ENCODE measurements at regions not wholly inside any gene's neighbourhood (a gene's known extent, or its start where the extent isn't known, plus 50 kb on each side); places are given as distances from the start of the nearest gene placed in this dataset.

DNA sequence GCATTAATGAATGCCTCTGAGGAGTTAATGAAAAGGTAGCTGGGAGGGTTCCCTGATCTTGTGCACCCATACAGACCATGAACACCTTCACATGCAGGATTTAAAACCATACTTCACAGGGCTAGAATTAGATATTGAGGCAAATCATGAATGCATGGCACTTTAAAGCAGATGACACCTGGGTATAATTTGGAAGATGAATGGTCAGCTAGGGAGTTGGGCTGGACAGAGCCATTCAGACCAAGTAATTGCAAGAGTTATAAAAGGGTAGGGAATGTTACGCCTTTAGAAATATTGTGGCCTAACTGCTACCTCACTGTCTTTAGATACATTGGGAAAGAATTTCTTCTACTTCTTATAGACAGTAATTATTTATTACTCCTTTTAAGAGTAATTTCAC, 89.1 kb upstream of the ZNF827 start:
- DNase-seq (ENCODE audit: low spot score) = no peak

DNA sequence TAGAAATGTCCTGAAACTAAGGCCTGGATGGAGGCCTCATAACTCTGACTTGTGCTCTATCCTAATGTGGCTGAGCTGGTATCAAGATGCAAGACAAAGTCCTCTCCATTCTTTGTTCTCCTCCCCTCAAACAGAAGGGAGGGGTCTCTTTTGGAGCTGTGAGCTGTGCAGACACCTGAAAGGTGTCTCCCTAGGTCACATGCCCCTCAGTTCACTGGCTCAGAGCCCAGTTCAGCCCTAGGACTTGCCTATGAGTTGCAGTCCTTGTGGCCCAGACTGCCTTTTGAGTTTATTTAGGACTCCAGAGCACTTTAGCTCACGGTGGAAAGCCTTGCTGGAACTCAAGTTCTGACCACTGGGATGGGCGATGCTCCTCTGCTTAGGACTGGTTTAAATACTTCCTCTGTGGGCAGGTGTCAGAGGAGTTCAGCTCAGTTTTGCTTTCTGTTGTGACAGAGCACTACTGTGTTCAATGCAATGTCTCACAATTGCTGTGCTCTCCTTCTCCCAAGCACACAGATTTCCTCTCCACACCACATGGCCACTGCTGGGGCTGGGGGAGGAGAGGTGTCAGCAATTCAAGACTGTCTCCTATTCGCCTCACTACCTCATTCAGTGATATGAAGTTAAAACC, 84.8 kb upstream of the ZNF827 start:
- DNase-seq (ENCODE audit: low spot score) = no peak

DNA sequence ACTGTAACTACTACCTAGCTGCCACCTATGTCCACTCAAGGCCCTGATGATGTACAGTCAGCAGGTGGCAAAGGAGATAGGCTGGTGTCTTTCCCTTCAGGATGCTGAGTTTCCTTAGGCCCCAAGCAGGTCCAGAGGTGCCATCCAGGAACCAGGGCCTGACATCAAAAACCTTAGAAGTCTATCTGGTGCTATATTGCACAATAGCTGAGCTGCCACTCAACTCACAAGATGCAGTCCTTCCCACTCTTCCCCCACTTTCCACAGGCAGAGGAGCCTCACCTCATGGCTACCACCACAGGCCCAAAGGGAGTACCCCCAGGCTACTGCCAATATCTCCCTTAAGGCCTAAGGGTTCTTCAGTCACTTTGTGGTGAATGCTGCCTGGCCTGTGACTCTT, 83.9 kb upstream of the ZNF827 start:
- no peak for DNase-seq (ENCODE audit: low spot score)

DNA sequence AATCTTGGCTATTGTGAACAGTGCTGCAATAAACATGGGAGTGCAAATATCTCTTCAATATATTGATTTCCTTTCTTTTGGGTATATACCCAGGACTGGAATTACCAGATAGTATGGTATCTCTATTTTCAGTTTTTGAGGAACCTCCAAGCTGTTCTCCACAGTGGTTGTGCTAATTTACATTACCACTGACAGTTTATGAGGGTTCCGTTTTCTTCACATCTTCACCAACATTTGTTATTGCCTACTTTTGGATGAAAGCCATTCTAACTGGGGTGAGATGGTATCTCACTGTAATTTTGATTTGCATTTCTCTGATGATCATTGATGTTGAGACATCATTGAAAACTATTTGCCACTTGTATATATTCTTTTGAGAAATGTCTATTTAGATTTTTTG, 79.6 kb upstream of the ZNF827 start:
- no peak for DNase-seq (ENCODE audit: low spot score)

DNA sequence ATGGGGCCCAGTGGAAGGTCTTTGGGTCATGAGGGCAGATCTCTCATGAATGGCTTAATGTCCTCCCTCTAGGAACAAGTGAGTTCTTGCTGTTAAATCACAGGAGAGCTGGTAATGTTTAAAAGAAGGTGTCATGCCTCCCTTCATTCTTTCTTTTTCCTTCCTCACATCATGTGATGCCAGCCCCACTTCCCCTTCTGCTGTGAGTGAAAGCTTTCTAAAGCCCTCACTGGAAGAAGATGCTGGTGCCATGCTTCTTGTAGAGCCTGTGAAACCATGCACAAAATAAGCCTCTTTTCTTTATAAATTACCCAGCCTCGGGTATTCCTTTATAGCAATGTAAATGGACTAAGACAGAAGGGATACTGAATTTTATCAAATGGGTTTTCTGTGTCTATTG, 66.1 kb upstream of the ZNF827 start:
- no peak for DNase-seq (ENCODE audit: low spot score)

DNA sequence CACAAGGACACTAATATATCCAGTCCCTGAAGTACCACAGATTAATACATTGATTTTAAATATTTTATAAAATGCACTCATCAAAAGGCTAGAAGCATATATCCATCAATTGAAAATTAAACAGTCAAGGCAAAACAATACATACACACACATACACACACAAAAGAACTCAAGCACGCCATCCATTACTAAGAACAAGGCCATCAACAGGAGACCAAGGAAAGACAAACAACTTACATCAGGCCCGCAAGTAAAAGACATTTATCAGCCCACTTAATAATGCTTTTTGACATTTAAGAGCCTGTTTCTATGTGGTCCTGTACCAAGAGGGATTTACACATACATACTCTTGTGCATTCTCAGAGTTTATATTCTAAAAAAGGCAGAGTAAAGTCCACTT, 50.0 kb upstream of the ZNF827 start:
- DNase-seq (ENCODE audit: low spot score) = no peak
